ENCODE measurements at regions not wholly inside any gene's neighbourhood (a gene's known extent, or its start where the extent isn't known, plus 50 kb on each side); places are given as distances from the start of the nearest gene placed in this dataset.

- Histone ChIP-seq H3K9me3 (replicated peaks in 1 of 2; ENCODE audit: control insufficient read depth in 1 of 2, insufficient read depth in 1 of 2, low read length in 2 of 2) (no peaks in the 10 kb centered on the region), H2AFZ (ENCODE audit: insufficient read depth, low read depth, low read length, poor library complexity, severe bottlenecking) (no peak overlapping the region), H3K27me3 (ENCODE audit: control insufficient read depth in 2 of 2, insufficient read depth in 2 of 2, low read length in 2 of 2) (no peaks in the 10 kb centered on the region), H3K4me3 (replicated peaks in 1 of 3; ENCODE audit: low read depth in 2 of 3, low read length in 3 of 3) (no peak overlapping the region), H3K36me3 (replicated peaks in 1 of 2; ENCODE audit: control insufficient read depth in 1 of 2, insufficient read depth in 2 of 2, low read length in 2 of 2) (no peaks in the 10 kb centered on the region), H4K20me1 (ENCODE audit: insufficient read depth, low read length) (no peaks in the 10 kb centered on the region), H3K4me1 (ENCODE audit: control insufficient read depth in 1 of 2, insufficient read depth in 2 of 2, low read length in 2 of 2) (no peaks in the 10 kb centered on the region), H3K4me2 (replicated peaks; ENCODE audit: extremely low read depth, low read length, poor library complexity, severe bottlenecking) (no peak overlapping the region), H3K79me2 (ENCODE audit: insufficient read depth, low read length) (no peaks in the 10 kb centered on the region), H3K9ac (ENCODE audit: insufficient read depth, low read length, poor library complexity, severe bottlenecking) (no peak overlapping the region), H3K27ac (ENCODE audit: low read depth in 1 of 2, low read length in 2 of 2) (no peak overlapping the region)
- Mint-ChIP-seq H3K27ac (no peak overlapping the region), H3K4me3 (no peak overlapping the region), H3K36me3 (no peaks in the 10 kb centered on the region), H3K4me1 (peaks cover 17% of the 10 kb centered on the region), H3K9me3 (peaks cover 0 to 11% (median 3%) of the 10 kb centered on the region in 7 donors), H3K27me3 (ENCODE audit: low read depth in 3 of 3) (peaks cover 0 to 2% (median 0%) of the 10 kb centered on the region in 3 donors)
- no peak for DNase-seq
- WGBS (ENCODE audit: insufficient coverage): no CpG with 5 or more reads among the region's 2 CpGs
- no peak for TF ChIP-seq CTCF (IDR thresholded peaks at IDR 0.05)
- intact Hi-C loops (cut with micrococcal nuclease): no loop called here
Measured at GRCh38 chr2:195337597-195337996, 319.4 kb upstream of the SLC39A10 start.

- Histone ChIP-seq H2AFZ (ENCODE audit: insufficient read depth, low read depth, low read length, poor library complexity, severe bottlenecking) (no peak overlapping the region), H3K4me3 (replicated peaks in 1 of 3; ENCODE audit: low read depth in 2 of 3, low read length in 3 of 3) (no peak overlapping the region), H3K4me1 (ENCODE audit: control insufficient read depth in 1 of 2, insufficient read depth in 2 of 2, low read length in 2 of 2) (no peaks in the 10 kb centered on the region), H3K9me3 (replicated peaks in 1 of 2; ENCODE audit: control insufficient read depth in 1 of 2, insufficient read depth in 1 of 2, low read length in 2 of 2) (no peaks in the 10 kb centered on the region), H3K4me2 (replicated peaks; ENCODE audit: extremely low read depth, low read length, poor library complexity, severe bottlenecking) (no peak overlapping the region), H3K27ac (ENCODE audit: low read depth in 1 of 2, low read length in 2 of 2) (no peak overlapping the region), H4K20me1 (ENCODE audit: insufficient read depth, low read length) (no peaks in the 10 kb centered on the region), H3K36me3 (replicated peaks in 1 of 2; ENCODE audit: control insufficient read depth in 1 of 2, insufficient read depth in 2 of 2, low read length in 2 of 2) (no peaks in the 10 kb centered on the region), H3K79me2 (ENCODE audit: insufficient read depth, low read length) (no peaks in the 10 kb centered on the region), H3K9ac (ENCODE audit: insufficient read depth, low read length, poor library complexity, severe bottlenecking) (no peak overlapping the region), H3K27me3 (ENCODE audit: control insufficient read depth in 2 of 2, insufficient read depth in 2 of 2, low read length in 2 of 2) (no peaks in the 10 kb centered on the region)
- TF ChIP-seq CTCF (IDR thresholded peaks at IDR 0.05): no peak
- DNase-seq: no peak
- no peak overlapping the region for H3K27ac Mint-ChIP-seq
- H3K36me3 Mint-ChIP-seq: no peaks in the 10 kb centered on the region
- no peaks in the 10 kb centered on the region for H3K27me3 Mint-ChIP-seq (ENCODE audit: low read depth in 3 of 3)
- H3K9me3 Mint-ChIP-seq: peaks cover 0 to 9% (median 6%) of the 10 kb centered on the region in 7 donors
- intact Hi-C loops (cut with micrococcal nuclease): no loop called here
- peaks cover 15% of the 10 kb centered on the region for H3K4me1 Mint-ChIP-seq
- H3K4me3 Mint-ChIP-seq: no peak overlapping the region
Measured at GRCh38 chr2:195333869-195334268, 323.2 kb upstream of the SLC39A10 start.

Measured in CD14-positive monocyte (primary cell).